Hematopoietic multipotent progenitor cell treated with erythropoietin and hydrocortisone succinate and interleukin-3 and kit ligand, for 15 days (in vitro differentiated cells): ENCODE measurements at regions not wholly inside any gene's neighbourhood (a gene's known extent, or its start where the extent isn't known, plus 50 kb on each side); places are given as distances from the start of the nearest gene placed in this dataset.

ENCODE experiments used
- DNase-seq: peaks from one replicate; pipeline ENCODE4 v3.0.0-alpha.2; 2015; ENCODE audit warnings: low spot score

- no peak for DNase-seq
Observed at GRCh38 chr12:24557738-24558137, 391.2 kb downstream of the BCAT1 start.

GRCh38 chr12:24555730-24556129 lies 393.2 kb downstream of the BCAT1 start:
- DNase-seq = no peak

GRCh38 chr12:24554612-24555295 lies 394.1 kb downstream of the BCAT1 start:
- DNase-seq = no peak

- no peak for DNase-seq
Observed at GRCh38 chr12:24553259-24553658, 395.6 kb downstream of the BCAT1 start.

GRCh38 chr12:24551163-24551786 lies 397.6 kb downstream of the BCAT1 start:
- no peak for DNase-seq

- DNase-seq = no peak
Observed at GRCh38 chr12:24550609-24551008, 398.3 kb downstream of the BCAT1 start.

GRCh38 chr12:24546661-24547060 lies 402.2 kb downstream of the BCAT1 start:
- DNase-seq = no peak

GRCh38 chr12:24546084-24546483 lies 402.8 kb downstream of the BCAT1 start:
- no peak for DNase-seq

GRCh38 chr12:24544368-24544767 lies 404.5 kb downstream of the BCAT1 start:
- DNase-seq = no peak

- DNase-seq = no peak
Observed at GRCh38 chr12:24541193-24541871, 407.6 kb downstream of the BCAT1 start.

- no peak for DNase-seq
Observed at GRCh38 chr12:24539646-24540045, 409.3 kb downstream of the BCAT1 start.

GRCh38 chr12:24537083-24537860 lies 411.6 kb downstream of the BCAT1 start:
- no peak for DNase-seq

GRCh38 chr12:24535334-24536069 lies 413.4 kb downstream of the BCAT1 start:
- DNase-seq = no peak

- DNase-seq = no peak
Observed at GRCh38 chr12:24534622-24535021, 414.3 kb downstream of the BCAT1 start.

GRCh38 chr12:24533716-24534352 lies 415.1 kb downstream of the BCAT1 start:
- no peak for DNase-seq

GRCh38 chr12:24530689-24531088 lies 418.2 kb downstream of the BCAT1 start:
- no peak for DNase-seq

- DNase-seq = no peak
Observed at GRCh38 chr12:24527102-24527501, 421.8 kb downstream of the BCAT1 start.

- DNase-seq = no peak
Observed at GRCh38 chr12:24522736-24523135, 426.2 kb downstream of the BCAT1 start.

- DNase-seq = no peak
Observed at GRCh38 chr12:24519759-24520158, 429.1 kb downstream of the BCAT1 start.

GRCh38 chr12:24517000-24517399 lies 431.9 kb downstream of the BCAT1 start:
- DNase-seq = no peak

GRCh38 chr12:24510581-24511125 lies 438.2 kb downstream of the BCAT1 start:
- no peak for DNase-seq
